ENCODE measurements at regions not wholly inside any gene's neighbourhood (a gene's known extent, or its start where the extent isn't known, plus 50 kb on each side); places are given as distances from the start of the nearest gene placed in this dataset.

DNA sequence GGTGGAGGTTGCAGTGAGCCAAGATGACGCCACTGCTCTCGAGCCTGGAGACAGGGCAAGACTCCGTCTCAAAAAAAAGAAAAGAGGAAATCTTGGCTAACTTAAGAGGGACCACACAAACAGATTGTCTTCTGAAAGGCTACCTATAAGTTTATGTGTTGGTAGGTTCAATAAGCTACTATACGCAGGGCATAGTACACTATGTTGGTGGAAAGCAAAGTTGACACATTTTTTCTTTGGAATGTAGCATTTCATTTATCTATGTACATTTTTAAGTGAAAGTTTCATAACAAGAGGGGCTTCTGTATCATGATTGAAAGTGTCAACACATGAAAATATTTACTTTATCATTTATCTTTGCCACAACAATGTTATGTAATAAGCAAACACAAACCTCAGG lies 752.6 kb upstream of the ACVR2A start:
- H3K27ac ChIP-seq, result no peak overlapping the region
- no peaks in the 10 kb centered on the region for H3K36me3 ChIP-seq
- H3K9me3 ChIP-seq, result no peaks in the 10 kb centered on the region
- WGBS, result over 99% methylated on average over 4 of the region's 4 CpGs
- no peaks in the 10 kb centered on the region for H3K27me3 ChIP-seq
- TF ChIP-seq EP300 (IDR thresholded peaks at IDR 0.05), result no peak
- TF ChIP-seq POLR2A (IDR thresholded peaks at IDR 0.05), result no peak
- TF ChIP-seq, protein P1, sequence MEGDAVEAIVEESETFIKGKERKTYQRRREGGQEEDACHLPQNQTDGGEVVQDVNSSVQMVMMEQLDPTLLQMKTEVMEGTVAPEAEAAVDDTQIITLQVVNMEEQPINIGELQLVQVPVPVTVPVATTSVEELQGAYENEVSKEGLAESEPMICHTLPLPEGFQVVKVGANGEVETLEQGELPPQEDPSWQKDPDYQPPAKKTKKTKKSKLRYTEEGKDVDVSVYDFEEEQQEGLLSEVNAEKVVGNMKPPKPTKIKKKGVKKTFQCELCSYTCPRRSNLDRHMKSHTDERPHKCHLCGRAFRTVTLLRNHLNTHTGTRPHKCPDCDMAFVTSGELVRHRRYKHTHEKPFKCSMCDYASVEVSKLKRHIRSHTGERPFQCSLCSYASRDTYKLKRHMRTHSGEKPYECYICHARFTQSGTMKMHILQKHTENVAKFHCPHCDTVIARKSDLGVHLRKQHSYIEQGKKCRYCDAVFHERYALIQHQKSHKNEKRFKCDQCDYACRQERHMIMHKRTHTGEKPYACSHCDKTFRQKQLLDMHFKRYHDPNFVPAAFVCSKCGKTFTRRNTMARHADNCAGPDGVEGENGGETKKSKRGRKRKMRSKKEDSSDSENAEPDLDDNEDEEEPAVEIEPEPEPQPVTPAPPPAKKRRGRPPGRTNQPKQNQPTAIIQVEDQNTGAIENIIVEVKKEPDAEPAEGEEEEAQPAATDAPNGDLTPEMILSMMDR (IDR thresholded peaks at IDR 0.05), result no peak
- TF ChIP-seq POLR2AphosphoS5 (IDR thresholded peaks at IDR 0.05), result no peak
- DNase-seq (ENCODE audit: low spot score in 2 of 2), result no peak
- no peak overlapping the region for H3K4me3 ChIP-seq
- no peaks in the 10 kb centered on the region for H3K4me1 ChIP-seq

DNA sequence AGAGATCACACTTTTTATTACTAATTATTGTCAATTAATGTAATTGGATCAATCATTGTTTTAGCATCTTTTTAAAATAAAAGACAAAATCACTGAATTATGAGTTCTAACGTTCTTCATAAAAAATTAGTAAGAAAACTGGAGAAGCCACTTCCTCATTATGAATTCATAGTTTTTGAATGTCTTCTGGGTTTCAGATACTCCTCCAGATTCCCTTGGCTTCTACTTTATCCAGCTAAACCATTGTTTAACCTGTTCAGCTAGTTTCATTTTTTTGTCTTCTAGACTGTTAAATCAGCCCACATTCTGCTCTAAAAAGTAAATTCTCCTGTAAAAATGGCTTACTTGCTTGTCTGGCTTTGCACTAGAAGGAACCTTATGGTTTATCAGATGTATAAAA lies 753.4 kb upstream of the ACVR2A start:
- WGBS, result 0% methylated on average over 1 of the region's 1 CpG
- no peak for DNase-seq (ENCODE audit: low spot score in 2 of 2)
- H3K4me1 ChIP-seq, result no peaks in the 10 kb centered on the region
- no peak overlapping the region for H3K27ac ChIP-seq
- no peak overlapping the region for H3K4me3 ChIP-seq
- H3K36me3 ChIP-seq, result no peaks in the 10 kb centered on the region
- no peak for TF ChIP-seq POLR2A (IDR thresholded peaks at IDR 0.05)
- TF ChIP-seq POLR2AphosphoS5 (IDR thresholded peaks at IDR 0.05), result no peak
- TF ChIP-seq, protein P1 (IDR thresholded peaks at IDR 0.05), result no peak
- TF ChIP-seq EP300 (IDR thresholded peaks at IDR 0.05), result no peak
- no peaks in the 10 kb centered on the region for H3K9me3 ChIP-seq
- H3K27me3 ChIP-seq, result no peaks in the 10 kb centered on the region

DNA sequence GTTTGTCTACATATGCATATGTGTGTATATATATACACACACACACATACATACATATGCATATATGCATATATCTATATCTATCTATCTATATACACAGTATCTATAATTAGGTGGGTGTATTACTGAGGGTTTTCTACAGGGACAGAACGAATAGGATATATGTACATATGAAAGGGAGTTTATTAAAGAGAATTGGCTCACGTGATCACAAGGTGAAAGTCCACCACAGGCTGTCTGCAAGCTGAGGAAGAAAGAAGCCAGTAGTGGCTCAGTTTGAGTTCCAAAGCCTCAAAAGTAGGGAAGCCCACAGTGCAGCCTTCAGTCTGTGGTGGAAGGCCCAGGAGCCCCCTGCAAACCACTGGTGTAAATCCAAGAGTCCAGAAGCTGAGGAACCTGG lies 756.0 kb upstream of the ACVR2A start:
- 86% methylated on average over 2 of the region's 2 CpGs for WGBS
- peaks cover 11% of the 10 kb centered on the region for H3K4me1 ChIP-seq
- H3K27me3 ChIP-seq, result no peaks in the 10 kb centered on the region
- no peak overlapping the region for H3K27ac ChIP-seq
- DNase-seq (ENCODE audit: low spot score in 2 of 2), result no peak
- H3K36me3 ChIP-seq, result no peaks in the 10 kb centered on the region
- TF ChIP-seq, protein P1 (IDR thresholded peaks at IDR 0.05), result no peak
- TF ChIP-seq POLR2AphosphoS5 (IDR thresholded peaks at IDR 0.05) (no peak), POLR2A (IDR thresholded peaks at IDR 0.05) (no peak)
- H3K9me3 ChIP-seq, result no peaks in the 10 kb centered on the region
- H3K4me3 ChIP-seq, result no peak overlapping the region

DNA sequence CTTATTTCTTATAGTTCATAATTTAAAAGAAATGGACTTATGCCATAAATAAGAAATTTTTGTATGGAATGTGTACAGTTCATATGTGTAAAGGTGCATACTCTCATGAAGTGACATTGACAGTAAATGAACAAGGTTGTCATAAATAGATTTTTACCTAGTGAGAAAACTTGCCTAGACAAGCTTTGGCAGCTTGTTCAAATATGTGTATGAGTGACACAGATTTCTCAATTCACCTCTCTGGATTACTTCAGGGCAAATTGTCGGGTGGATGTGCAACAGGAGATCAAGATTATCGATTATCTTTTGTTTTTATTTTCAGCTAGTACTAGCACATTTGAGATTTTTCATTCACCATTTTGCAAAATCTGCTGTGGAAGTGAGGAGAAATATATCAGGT lies 758.1 kb upstream of the ACVR2A start:
- H3K27me3 ChIP-seq, result no peaks in the 10 kb centered on the region
- WGBS, result 62% methylated on average over 2 of the region's 2 CpGs
- H3K36me3 ChIP-seq, result no peaks in the 10 kb centered on the region
- no peak for TF ChIP-seq POLR2A (IDR thresholded peaks at IDR 0.05)
- no peak for TF ChIP-seq POLR2AphosphoS5 (IDR thresholded peaks at IDR 0.05)
- no peak for TF ChIP-seq EP300 (IDR thresholded peaks at IDR 0.05)
- TF ChIP-seq, protein P1 (IDR thresholded peaks at IDR 0.05), result no peak
- no peak for DNase-seq (ENCODE audit: low spot score in 2 of 2)
- no peak overlapping the region for H3K27ac ChIP-seq
- peaks cover 25% of the 10 kb centered on the region for H3K4me1 ChIP-seq
- H3K9me3 ChIP-seq, result no peaks in the 10 kb centered on the region
- H3K4me3 ChIP-seq, result no peak overlapping the region

DNA sequence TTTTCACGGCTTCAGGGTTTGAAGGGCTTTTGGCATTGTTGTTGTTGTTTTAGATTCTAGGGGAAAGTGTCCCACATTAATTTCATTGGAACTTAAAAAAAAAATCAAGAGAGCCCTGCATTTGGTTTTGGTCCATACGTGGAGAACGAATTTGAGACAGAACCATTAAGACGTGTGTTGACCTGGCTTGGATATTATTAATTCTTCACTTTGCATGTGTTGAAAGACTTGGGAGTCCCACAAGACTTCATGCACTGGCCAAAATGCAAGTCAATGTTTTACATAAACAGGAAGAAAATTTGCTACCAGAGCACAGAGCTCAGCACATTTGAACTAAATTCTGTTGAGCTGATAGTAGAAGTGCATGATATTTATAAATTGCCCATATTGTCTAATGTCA lies 761.2 kb upstream of the ACVR2A start:
- TF ChIP-seq, protein P1 (IDR thresholded peaks at IDR 0.05), result no peak
- TF ChIP-seq POLR2AphosphoS5 (IDR thresholded peaks at IDR 0.05), result no peak
- no peak for TF ChIP-seq POLR2A (IDR thresholded peaks at IDR 0.05)
- no peak for TF ChIP-seq EP300 (IDR thresholded peaks at IDR 0.05)
- 71% methylated on average over 4 of the region's 4 CpGs for WGBS
- no peaks in the 10 kb centered on the region for H3K9me3 ChIP-seq
- no peak overlapping the region for H3K27ac ChIP-seq
- H3K4me3 ChIP-seq, result no peak overlapping the region
- H3K27me3 ChIP-seq, result no peaks in the 10 kb centered on the region
- peaks cover 25% of the 10 kb centered on the region for H3K4me1 ChIP-seq
- DNase-seq (ENCODE audit: low spot score in 2 of 2), result no peak
- H3K36me3 ChIP-seq, result no peaks in the 10 kb centered on the region

Measured in suprapubic skin (tissue), 4 donors.